ENCODE measurements at regions not wholly inside any gene's neighbourhood (a gene's known extent, or its start where the extent isn't known, plus 50 kb on each side); places are given as distances from the start of the nearest gene placed in this dataset.
"Not testable (repeated sequence)": the region's sequence is repeated elsewhere in the genome, so short reads cannot be mapped to it uniquely, and the experiment has no call there.

GRCh38 chr17:71648342-71648741 is 472.5 kb upstream of the SOX9 start:
- ATAC-seq (ENCODE audit: low read depth); H3K4me2 ChIP-seq (ENCODE audit: low read depth, low read length); BruUV-seq (replicated peaks); CTCF ChIA-PET; H3K9ac ChIP-seq (ENCODE audit: low read depth, low read length); H3K9me1 ChIP-seq (ENCODE audit: insufficient read depth, low read length); H2AK5ac ChIP-seq (ENCODE audit: low read depth, low read length); H3K56ac ChIP-seq (ENCODE audit: extremely low read depth, insufficient read depth, low read length); H2BK20ac ChIP-seq (ENCODE audit: low read depth, low read length); H2BK5ac ChIP-seq (ENCODE audit: low read depth, low read length, poor library complexity, severe bottlenecking); H4K91ac ChIP-seq (ENCODE audit: insufficient read depth, low read depth, low read length); H4K20me1 ChIP-seq (ENCODE audit: insufficient read depth, low read length); H2AK9ac ChIP-seq (replicated peaks; ENCODE audit: low read depth, low read length, poor library complexity); dilution Hi-C loops (cut with HindIII; ENCODE audit: low sequenced_read_pairs, unreplicated experiment); H3K4me3 ChIP-seq (ENCODE audit: insufficient read depth, low read depth, low read length); H3K14ac ChIP-seq (replicated peaks; ENCODE audit: low read depth, low read length); H3K27me3 ChIP-seq (ENCODE audit: control insufficient read depth, insufficient read depth, low read length); POLR2A ChIA-PET (ENCODE audit: unreplicated experiment); H3K18ac ChIP-seq (ENCODE audit: low read depth, low read length); H3K23ac ChIP-seq (ENCODE audit: low read depth, low read length); H2BK15ac ChIP-seq (ENCODE audit: low read depth, low read length); H3K79me1 ChIP-seq (ENCODE audit: low read depth in 1 of 2, low read length in 2 of 2); H3K4me1 ChIP-seq (ENCODE audit: control insufficient read depth, insufficient read depth, low read length); H3K9me3 ChIP-seq (ENCODE audit: control insufficient read depth, insufficient read depth, low read length); H3K4ac ChIP-seq (ENCODE audit: low read depth, low read length); intact Hi-C loops (cut with micrococcal nuclease); H3K27ac ChIP-seq (ENCODE audit: insufficient read depth, low read length); DNase-seq; H4K8ac ChIP-seq (ENCODE audit: low read depth in 2 of 2, low read length in 2 of 2); H3K36me3 ChIP-seq (ENCODE audit: control insufficient read depth, insufficient read depth, low read length); H2BK120ac ChIP-seq (ENCODE audit: low read depth, low read length); H2AFZ ChIP-seq (replicated peaks; ENCODE audit: low read length, poor library complexity); H4K5ac ChIP-seq (ENCODE audit: low read depth, low read length): not testable (repeated sequence)
- WGBS, 2 experiments (ENCODE audit: extremely low coverage in 2 of 2, insufficient read length in 1 of 2) = no CpG with 5 or more reads among the region's 2 CpGs
- in situ Hi-C loops (cut with MboI; ENCODE audit: low sequenced_read_pairs) = loop anchor here (25.0 kb wide), 1 partner anchor 889 kb away; no protein-coding TSS in a partner anchor

All from IMR-90 (cell line).